ENCODE measurements at regions not wholly inside any gene's neighbourhood (a gene's known extent, or its start where the extent isn't known, plus 50 kb on each side); places are given as distances from the start of the nearest gene placed in this dataset.

DNA sequence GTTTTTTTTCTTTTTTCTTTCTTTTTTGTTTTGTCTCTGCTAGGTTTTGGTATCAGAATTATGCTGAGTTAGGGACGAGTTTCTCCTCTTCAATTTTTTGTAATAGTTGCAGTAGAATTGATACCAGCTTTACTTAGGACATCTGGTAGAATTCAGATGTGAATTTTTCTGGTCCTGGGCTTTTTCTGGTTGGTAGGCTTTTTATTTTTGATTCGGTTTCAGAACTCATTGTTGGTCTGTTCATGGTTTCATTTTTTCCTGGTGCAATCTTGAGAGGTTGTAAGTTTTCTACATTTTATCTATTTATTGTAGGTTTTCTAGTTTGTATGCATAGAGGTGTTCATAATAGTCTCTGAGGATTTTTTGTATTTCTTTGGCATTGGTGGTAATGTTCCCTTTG lies 498.1 kb upstream of the CPEB2 start:
- H3K56ac ChIP-seq (ENCODE audit: insufficient read length, low read depth, low read length): no peak overlapping the region
- Mint-ChIP-seq H3K4me1 (peaks cover 3 to 5% of the 10 kb centered on the region in 2 experiments), H3K36me3 (ENCODE audit: insufficient read depth in 1 of 3, low read depth in 3 of 3) (no peaks in the 10 kb centered on the region), H3K27ac (no peak overlapping the region), H3K27me3 (ENCODE audit: low read depth) (no peaks in the 10 kb centered on the region; the same call in 1 of the 2 replicates), H3K4me3 (no peak overlapping the region), H3K9me3 (no peaks in the 10 kb centered on the region)
- no peak overlapping the region for H3K4me2 ChIP-seq (ENCODE audit: insufficient read depth, insufficient read length, low read length)
- DNase-seq: no peak
- H3K23me2 ChIP-seq (ENCODE audit: insufficient read length, low read depth, low read length, poor library complexity, severe bottlenecking): no peaks in the 10 kb centered on the region
- H2BK20ac ChIP-seq (ENCODE audit: low read depth, low read length, poor library complexity, severe bottlenecking): no peak overlapping the region
- no peak overlapping the region for H3K27ac ChIP-seq (ENCODE audit: insufficient read length, low read depth, low read length)
- no peak overlapping the region for H2BK12ac ChIP-seq (ENCODE audit: insufficient read length, low read depth, low read length)
- H2BK120ac ChIP-seq (ENCODE audit: low read depth, low read length, poor library complexity, severe bottlenecking): no peak overlapping the region
- no peaks in the 10 kb centered on the region for H3K79me1 ChIP-seq (ENCODE audit: insufficient read depth, low read depth, low read length, poor library complexity, severe bottlenecking)
- no peak overlapping the region for H2AFZ ChIP-seq (ENCODE audit: low read length)
- H3T11ph ChIP-seq (ENCODE audit: low read length): no peak overlapping the region
- H3K23ac ChIP-seq (ENCODE audit: insufficient read length, low read depth, low read length): no peak overlapping the region
- H3K9ac ChIP-seq (ENCODE audit: extremely low read depth, insufficient read length, low read length): no peak overlapping the region
- no peak overlapping the region for H3K14ac ChIP-seq (ENCODE audit: insufficient read depth, low read length)
- no peaks in the 10 kb centered on the region for H4K20me1 ChIP-seq (ENCODE audit: control insufficient read depth, insufficient read depth, insufficient read length)
- H3K4ac ChIP-seq (ENCODE audit: low read depth, low read length): no peak overlapping the region
- H4K91ac ChIP-seq (ENCODE audit: insufficient read length, low read depth, low read length): no peak overlapping the region
- no peaks in the 10 kb centered on the region for H3K4me1 ChIP-seq (ENCODE audit: insufficient read depth, low read length)
- no CpG with 5 or more reads among the region's 2 CpGs for WGBS (ENCODE audit: extremely low coverage, insufficient read length, low lambda C conversion rate)
- H3K27me3 ChIP-seq (ENCODE audit: insufficient read depth, low read length): no peaks in the 10 kb centered on the region
- no peak overlapping the region for H2BK5ac ChIP-seq (ENCODE audit: insufficient read length, low read length)
- TF ChIP-seq, protein P1, sequence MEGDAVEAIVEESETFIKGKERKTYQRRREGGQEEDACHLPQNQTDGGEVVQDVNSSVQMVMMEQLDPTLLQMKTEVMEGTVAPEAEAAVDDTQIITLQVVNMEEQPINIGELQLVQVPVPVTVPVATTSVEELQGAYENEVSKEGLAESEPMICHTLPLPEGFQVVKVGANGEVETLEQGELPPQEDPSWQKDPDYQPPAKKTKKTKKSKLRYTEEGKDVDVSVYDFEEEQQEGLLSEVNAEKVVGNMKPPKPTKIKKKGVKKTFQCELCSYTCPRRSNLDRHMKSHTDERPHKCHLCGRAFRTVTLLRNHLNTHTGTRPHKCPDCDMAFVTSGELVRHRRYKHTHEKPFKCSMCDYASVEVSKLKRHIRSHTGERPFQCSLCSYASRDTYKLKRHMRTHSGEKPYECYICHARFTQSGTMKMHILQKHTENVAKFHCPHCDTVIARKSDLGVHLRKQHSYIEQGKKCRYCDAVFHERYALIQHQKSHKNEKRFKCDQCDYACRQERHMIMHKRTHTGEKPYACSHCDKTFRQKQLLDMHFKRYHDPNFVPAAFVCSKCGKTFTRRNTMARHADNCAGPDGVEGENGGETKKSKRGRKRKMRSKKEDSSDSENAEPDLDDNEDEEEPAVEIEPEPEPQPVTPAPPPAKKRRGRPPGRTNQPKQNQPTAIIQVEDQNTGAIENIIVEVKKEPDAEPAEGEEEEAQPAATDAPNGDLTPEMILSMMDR (conservative IDR thresholded peaks at IDR 0.05): no peak
- no peaks in the 10 kb centered on the region for H3K79me2 ChIP-seq (ENCODE audit: insufficient read depth, low read length)
- H2AK5ac ChIP-seq (ENCODE audit: insufficient read length, low read length): no peak overlapping the region
- H4K8ac ChIP-seq (replicated peaks; ENCODE audit: insufficient read length, low read depth, low read length): no peak overlapping the region
- no peak overlapping the region for H2BK15ac ChIP-seq (ENCODE audit: low read depth, low read length)
- no peak overlapping the region for H3K18ac ChIP-seq (ENCODE audit: insufficient read length, low read depth, low read length)
- H4K5ac ChIP-seq (ENCODE audit: insufficient read length, low read depth, low read length): no peak overlapping the region
- H3K9me3 ChIP-seq (ENCODE audit: control insufficient read depth, low read depth, low read length): no peaks in the 10 kb centered on the region

Measured in H9 (cell line).